ENCODE measurements at regions not wholly inside any gene's neighbourhood (a gene's known extent, or its start where the extent isn't known, plus 50 kb on each side); places are given as distances from the start of the nearest gene placed in this dataset.
A peak's percentile ranks its signal among the peaks of the same experiment; 100 is the strongest.

DNA sequence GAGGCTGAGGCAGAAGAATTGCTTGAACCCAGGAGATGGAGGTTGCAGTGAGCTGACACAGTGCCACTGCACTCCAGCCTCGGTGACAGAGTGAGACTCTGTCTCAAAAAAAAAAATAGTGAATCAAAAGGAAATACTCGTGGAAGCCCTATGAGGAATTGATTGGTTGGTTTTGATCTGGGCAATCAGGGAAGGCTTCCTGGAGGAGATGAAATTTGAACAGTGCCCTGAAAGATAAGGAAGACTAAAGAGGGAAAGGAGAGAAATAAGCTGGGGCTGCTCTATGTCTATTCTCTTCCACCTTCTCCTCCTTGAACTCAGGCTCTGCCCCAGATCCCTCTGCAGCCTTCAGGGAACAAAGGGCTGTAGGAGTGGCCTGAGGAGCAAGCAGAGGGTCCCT lies 54.1 kb downstream of the IRF2BPL start:
- no peak for FAIRE-seq
- no peak for ATAC-seq
- Histone ChIP-seq H3K36me3 (no peaks in the 10 kb centered on the region), H3K27ac (no peak overlapping the region), H3K4me1 (peaks cover 0 to 6% (median 2%) of the 10 kb centered on the region in 3 donors), H3K4me3 (no peak overlapping the region), H3K9me3 (no peaks in the 10 kb centered on the region), H3K27me3 (no peaks in the 10 kb centered on the region)
- DNase-seq = no peak
- intact Hi-C loops (cut with DNase I) = no loop called here
- WGBS, 2 donors = 63 to 71% methylated on average over 2 of the region's 2 CpGs
- TF ChIP-seq, protein P1, sequence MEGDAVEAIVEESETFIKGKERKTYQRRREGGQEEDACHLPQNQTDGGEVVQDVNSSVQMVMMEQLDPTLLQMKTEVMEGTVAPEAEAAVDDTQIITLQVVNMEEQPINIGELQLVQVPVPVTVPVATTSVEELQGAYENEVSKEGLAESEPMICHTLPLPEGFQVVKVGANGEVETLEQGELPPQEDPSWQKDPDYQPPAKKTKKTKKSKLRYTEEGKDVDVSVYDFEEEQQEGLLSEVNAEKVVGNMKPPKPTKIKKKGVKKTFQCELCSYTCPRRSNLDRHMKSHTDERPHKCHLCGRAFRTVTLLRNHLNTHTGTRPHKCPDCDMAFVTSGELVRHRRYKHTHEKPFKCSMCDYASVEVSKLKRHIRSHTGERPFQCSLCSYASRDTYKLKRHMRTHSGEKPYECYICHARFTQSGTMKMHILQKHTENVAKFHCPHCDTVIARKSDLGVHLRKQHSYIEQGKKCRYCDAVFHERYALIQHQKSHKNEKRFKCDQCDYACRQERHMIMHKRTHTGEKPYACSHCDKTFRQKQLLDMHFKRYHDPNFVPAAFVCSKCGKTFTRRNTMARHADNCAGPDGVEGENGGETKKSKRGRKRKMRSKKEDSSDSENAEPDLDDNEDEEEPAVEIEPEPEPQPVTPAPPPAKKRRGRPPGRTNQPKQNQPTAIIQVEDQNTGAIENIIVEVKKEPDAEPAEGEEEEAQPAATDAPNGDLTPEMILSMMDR (IDR thresholded peaks at IDR 0.05) = no peak

DNA sequence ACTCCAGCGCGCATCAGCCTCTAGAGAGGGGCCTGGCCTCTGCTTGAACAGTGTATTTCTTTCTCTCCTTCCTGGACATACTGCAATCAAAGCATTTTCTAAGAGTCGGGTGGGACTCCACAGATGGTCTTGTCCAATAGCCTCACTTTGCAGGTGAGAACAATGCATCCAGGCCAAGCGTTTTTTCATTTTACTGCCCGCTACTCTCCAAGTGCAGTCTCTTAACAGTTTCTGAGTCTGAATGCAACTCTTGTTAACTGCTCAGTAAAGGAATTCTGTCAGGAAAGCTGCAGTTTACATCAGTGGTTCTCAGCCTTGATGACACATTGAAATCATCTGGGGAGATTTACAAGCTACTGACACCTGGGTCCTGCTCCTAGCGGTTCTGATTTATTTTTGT lies 57.0 kb downstream of the IRF2BPL start:
- Histone ChIP-seq H3K36me3 (no peaks in the 10 kb centered on the region), H3K27ac (no peak overlapping the region), H3K4me3 (no peak overlapping the region), H3K9me3 (no peaks in the 10 kb centered on the region), H3K27me3 (no peaks in the 10 kb centered on the region), H3K4me1 (peaks cover 0 to 6% (median 2%) of the 10 kb centered on the region in 3 donors)
- DNase-seq (no peak), ATAC-seq (no peak), FAIRE-seq (no peak)
- TF ChIP-seq, protein P1 (IDR thresholded peaks at IDR 0.05) = no peak
- 77 to 79% methylated on average over 6 of the region's 6 CpGs for WGBS, 2 donors
- intact Hi-C loops (cut with DNase I) = no loop called here

DNA sequence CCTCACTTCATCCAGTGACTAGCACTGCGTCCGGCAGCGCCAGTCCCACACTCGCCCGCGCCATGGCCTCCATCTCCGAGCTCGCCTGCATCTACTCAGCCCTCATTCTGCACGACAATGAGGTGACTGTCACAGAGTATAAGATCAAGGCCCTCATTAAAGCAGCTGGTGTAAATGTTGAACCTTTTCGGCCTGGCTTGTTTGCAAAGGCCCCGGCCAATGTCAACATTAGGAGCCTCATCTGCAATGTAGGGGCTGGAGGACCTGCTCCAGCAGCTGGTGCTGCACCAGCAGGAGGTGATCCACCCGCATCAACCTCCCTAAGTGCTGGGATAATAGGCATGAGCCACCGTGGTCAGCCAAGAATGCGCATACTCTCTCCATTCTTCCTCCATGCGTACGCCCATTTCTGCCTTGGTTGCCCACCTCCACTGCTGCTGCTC lies 59.9 kb downstream of the IRF2BPL start:
- no peaks in the 10 kb centered on the region for H3K36me3 ChIP-seq
- WGBS, 2 donors = 60 to 68% methylated on average over 16 of the region's 16 CpGs
- ATAC-seq = peak; percentile 39 to 79 (median 66)
- no peak for FAIRE-seq
- H3K9me3 ChIP-seq = no peaks in the 10 kb centered on the region
- intact Hi-C loops (cut with DNase I) = no loop called here
- H3K4me3 ChIP-seq = no peak overlapping the region
- H3K27me3 ChIP-seq = no peaks in the 10 kb centered on the region
- H3K4me1 ChIP-seq = peaks cover 0 to 6% (median 2%) of the 10 kb centered on the region in 3 donors
- H3K27ac ChIP-seq = no peak overlapping the region
- TF ChIP-seq, protein P1 (IDR thresholded peaks at IDR 0.05) = no peak
- DNase-seq = peak in 3 of 6 donors; percentile 30 to 48 (median 40)

DNA sequence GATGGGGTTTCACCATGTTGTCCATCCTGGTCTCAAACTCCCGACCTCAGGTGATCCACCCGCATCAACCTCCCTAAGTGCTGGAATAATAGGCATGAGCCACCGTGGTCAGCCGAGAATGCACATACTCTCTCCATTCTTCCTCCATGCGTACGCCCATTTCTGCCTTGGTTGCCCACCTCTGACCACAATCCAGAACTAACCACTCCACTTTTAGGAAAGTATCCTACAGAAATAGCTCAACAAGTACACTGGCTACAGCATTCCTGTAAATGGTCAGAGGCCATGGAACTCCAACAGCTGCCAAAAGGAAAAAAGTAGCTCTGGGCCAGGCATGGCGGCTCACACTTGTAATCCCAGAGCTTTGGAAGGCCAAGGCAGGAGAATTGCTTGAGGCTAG lies 60.7 kb downstream of the IRF2BPL start:
- no peak for DNase-seq
- H3K27me3 ChIP-seq = no peaks in the 10 kb centered on the region
- no peaks in the 10 kb centered on the region for H3K36me3 ChIP-seq
- FAIRE-seq = no peak
- no peak for ATAC-seq
- intact Hi-C loops (cut with DNase I) = no loop called here
- H3K9me3 ChIP-seq = no peaks in the 10 kb centered on the region
- peaks cover 0 to 6% (median 4%) of the 10 kb centered on the region in 3 donors for H3K4me1 ChIP-seq
- 96 to 98% methylated on average over 7 of the region's 7 CpGs for WGBS, 2 donors
- H3K4me3 ChIP-seq = no peak overlapping the region
- no peak overlapping the region for H3K27ac ChIP-seq
- TF ChIP-seq, protein P1 (IDR thresholded peaks at IDR 0.05) = no peak

DNA sequence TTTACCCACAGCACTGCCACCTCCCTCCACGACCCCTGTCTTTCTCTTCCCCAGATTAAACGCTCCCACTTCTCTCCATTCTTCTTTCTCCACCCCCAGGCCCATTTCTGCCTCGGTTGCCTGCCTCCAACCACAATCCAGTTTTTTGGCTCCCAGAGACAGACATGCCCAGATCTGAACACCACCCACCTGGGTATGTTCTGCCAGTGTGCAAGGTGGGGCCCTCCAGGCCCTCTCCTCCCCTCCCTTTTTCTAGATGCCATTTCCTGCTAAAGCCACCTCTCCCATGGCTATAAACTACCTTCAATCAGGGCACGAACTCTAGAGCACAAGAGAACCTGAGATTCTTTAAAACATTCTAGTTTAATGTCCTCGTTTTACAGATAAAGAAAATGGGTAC lies 63.3 kb downstream of the IRF2BPL start:
- H3K27ac ChIP-seq = peak overlapping the region in 2 of 4 donors; percentile 23 to 37
- H3K4me3 ChIP-seq = no peak overlapping the region
- ATAC-seq (no peak), FAIRE-seq (no peak), DNase-seq (no peak)
- H3K27me3 ChIP-seq = no peaks in the 10 kb centered on the region
- TF ChIP-seq, protein P1 (IDR thresholded peaks at IDR 0.05) = no peak
- no peaks in the 10 kb centered on the region for H3K9me3 ChIP-seq
- intact Hi-C loops (cut with DNase I) = no loop called here
- peaks cover 0 to 14% (median 4%) of the 10 kb centered on the region in 3 donors for H3K4me1 ChIP-seq
- WGBS, 2 donors = 80 to 81% methylated on average over 5 of the region's 5 CpGs
- H3K36me3 ChIP-seq = no peaks in the 10 kb centered on the region
